Small intestine (tissue), 7 donors: ENCODE measurements at regions not wholly inside any gene's neighbourhood (a gene's known extent, or its start where the extent isn't known, plus 50 kb on each side); places are given as distances from the start of the nearest gene placed in this dataset.
"Not testable (repeated sequence)": the region's sequence is repeated elsewhere in the genome, so short reads cannot be mapped to it uniquely, and the experiment has no call there.

Experiments
- DNase-seq, 2 donors: peaks; one replicate each; pipeline versions ENCODE4 v3.0.0 to v3.0.0-alpha.2; 2013
- FAIRE-seq: peaks from 2 replicates; lab custom pipeline; 2012; peaks lifted over from hg19 to GRCh38; lab: Jason Lieb, UNC
- H3K27ac ChIP-seq, 3 donors: one replicate each; pipeline ENCODE4 v1.5.1; 2013; ENCODE audit warnings: low read length in 2 of 3, mild to moderate bottlenecking in 2 of 3, control low read depth in 1 of 3, inconsistent platforms in 1 of 3, low read depth in 1 of 3, moderate library complexity in 1 of 3
- H3K27me3 ChIP-seq, 3 donors: one replicate each; pipeline ENCODE4 v1.6.1; 2013; ENCODE audit warnings: low read length in 3 of 3, inconsistent platforms in 1 of 3; ENCODE audit not compliant: control insufficient read depth in 3 of 3, insufficient read depth in 3 of 3
- H3K36me3 ChIP-seq, 3 donors: one replicate each; pipeline ENCODE4 v1.6.1; 2013; ENCODE audit warnings: low read length in 3 of 3, inconsistent platforms in 1 of 3, low read depth in 1 of 3, mild to moderate bottlenecking in 1 of 3, moderate library complexity in 1 of 3; ENCODE audit not compliant: control insufficient read depth in 3 of 3, insufficient read depth in 2 of 3
- H3K4me1 ChIP-seq, 3 donors: one replicate each; pipeline ENCODE4 v1.6.1; 2013; ENCODE audit warnings: low read length in 2 of 3, inconsistent platforms in 1 of 3, low read depth in 1 of 3, mild to moderate bottlenecking in 1 of 3, moderate library complexity in 1 of 3; ENCODE audit not compliant: control insufficient read depth in 3 of 3, insufficient read depth in 2 of 3
- H3K4me3 ChIP-seq, 3 donors: one replicate each; pipeline ENCODE4 v1.5.1; 2013; ENCODE audit warnings: low read length in 3 of 3, control low read depth in 1 of 3, inconsistent platforms in 1 of 3, low read depth in 1 of 3, mild to moderate bottlenecking in 1 of 3, moderate library complexity in 1 of 3
- H3K9me3 ChIP-seq, 2 donors: one replicate each; pipeline ENCODE4 v1.6.1; 2013; ENCODE audit warnings: low read depth in 1 of 2, low read length in 1 of 2; ENCODE audit not compliant: control insufficient read depth in 2 of 2, insufficient read depth in 1 of 2
- WGBS, 3 donors: extraction: QIAGEN DNeasy Blood & Tissue Kit; methylation state at CpG; one replicate each; pipeline ENCODE4 v1.1.7; 2013; 5-methylcytosine and 5-hydroxymethylcytosine counted together
- donor health status: healthy with polysubstance abuse.
- donor health status: control.
- donor health status: control.
- donor health status: Bipolar disorder and iron deficiency.
- donor health status: healthy.

DNA sequence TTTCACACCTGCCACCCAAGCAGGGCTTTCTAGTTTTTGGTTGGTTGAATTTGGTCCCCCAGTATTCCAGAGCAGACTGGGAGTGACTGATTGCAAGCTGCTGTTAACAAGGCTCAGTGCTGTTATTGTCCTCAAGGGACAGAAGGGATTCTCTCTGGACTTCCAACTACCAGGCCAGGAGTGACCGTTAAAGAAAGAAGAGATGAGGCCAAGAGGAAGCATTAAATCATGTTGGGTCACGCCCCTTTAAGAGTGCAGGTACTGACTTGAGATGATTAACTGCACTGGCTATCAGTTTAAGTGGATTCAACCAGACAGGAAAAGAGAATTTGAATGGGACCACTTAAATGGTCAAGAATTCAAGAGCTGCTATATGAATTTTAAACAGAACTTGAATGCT lies 220.8 kb upstream of the PCSK5 start:
- FAIRE-seq = no peak
- H3K36me3 ChIP-seq = no peaks in the 10 kb centered on the region
- peak; percentile 12 to 17 for DNase-seq
- peaks cover 0 to 11% (median 10%) of the 10 kb centered on the region in 3 donors for H3K4me1 ChIP-seq
- H3K27ac ChIP-seq = no peak overlapping the region
- no peaks in the 10 kb centered on the region for H3K27me3 ChIP-seq
- H3K4me3 ChIP-seq = no peak overlapping the region
- WGBS, 3 donors = 48 to 57% (median 49%) methylated on average over 2 of the region's 2 CpGs
- H3K9me3 ChIP-seq = peaks cover 0 to 4% of the 10 kb centered on the region in 2 donors

- 56 to 96% (median 89%) methylated on average over 1 of the region's 1 CpG for WGBS, 3 donors
- Histone ChIP-seq H3K36me3 (no peaks in the 10 kb centered on the region), H3K27ac (no peak overlapping the region), H3K27me3 (no peaks in the 10 kb centered on the region), H3K9me3 (peaks cover 0 to 4% of the 10 kb centered on the region in 2 donors), H3K4me3 (no peak overlapping the region), H3K4me1 (peaks cover 0 to 8% (median 7%) of the 10 kb centered on the region in 3 donors)
- FAIRE-seq = no peak
- DNase-seq = no peak
Measured at GRCh38 chr9:75671354-75671753, 219.1 kb upstream of the PCSK5 start.

GRCh38 chr9:75672478-75672877 lies 218.0 kb upstream of the PCSK5 start:
- no peak for FAIRE-seq
- peaks cover 0 to 7% (median 5%) of the 10 kb centered on the region in 3 donors for H3K4me1 ChIP-seq

DNA sequence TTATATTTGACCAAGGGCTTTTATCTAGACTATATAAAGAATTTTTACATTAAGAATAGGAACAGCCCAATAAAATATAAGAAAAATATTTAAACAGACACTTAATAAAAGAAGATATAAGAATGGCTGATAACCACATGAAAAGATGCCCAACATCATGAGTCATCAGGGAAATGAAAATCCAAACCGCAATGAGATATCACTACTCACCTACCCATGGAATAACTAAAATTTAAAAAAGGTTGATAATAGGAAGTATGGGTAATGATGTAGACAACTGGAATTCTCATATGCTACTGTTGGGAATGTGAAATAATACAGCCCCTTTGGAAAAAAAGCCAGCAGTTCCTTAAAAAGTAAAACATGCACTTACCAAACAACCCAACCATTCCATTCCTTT lies 206.9 kb upstream of the PCSK5 start:
- Histone ChIP-seq H3K36me3 (no peaks in the 10 kb centered on the region), H3K27me3 (no peaks in the 10 kb centered on the region), H3K27ac (no peak overlapping the region), H3K4me1 (no peaks in the 10 kb centered on the region), H3K9me3 (no peaks in the 10 kb centered on the region), H3K4me3 (no peak overlapping the region)
- no peak for FAIRE-seq
- 82 to 92% (median 92%) methylated on average over 1 of the region's 1 CpG for WGBS, 3 donors
- no peak for DNase-seq

More at GRCh38 chr9:75672478-75672877, 218.0 kb upstream of the PCSK5 start:
- Histone ChIP-seq H3K4me3 (no peak overlapping the region), H3K9me3 (peaks cover 0 to 4% of the 10 kb centered on the region in 2 donors), H3K36me3 (no peaks in the 10 kb centered on the region), H3K27ac (no peak overlapping the region), H3K27me3 (no peaks in the 10 kb centered on the region)
- no peak for DNase-seq
- 7 to 59% (median 36%) methylated on average over 1 of the region's 1 CpG for WGBS, 3 donors

DNA sequence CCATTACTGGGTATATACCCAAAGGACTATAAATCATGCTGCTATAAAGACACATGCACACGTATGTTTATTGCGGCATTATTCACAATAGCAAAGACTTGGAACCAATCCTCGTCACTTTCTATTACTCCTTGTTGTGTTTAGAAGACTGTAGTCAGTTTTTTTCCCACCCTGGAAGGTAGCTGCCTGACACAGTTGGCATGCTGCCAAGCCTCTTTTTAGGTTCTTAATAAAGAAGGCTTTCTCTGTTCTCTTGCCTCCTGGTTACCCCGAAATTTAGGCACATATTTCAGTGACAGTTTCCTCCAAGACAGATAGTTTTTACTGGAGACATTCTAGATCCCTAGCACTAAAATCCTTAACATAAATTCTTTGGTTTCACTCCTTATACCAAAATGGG lies 205.4 kb upstream of the PCSK5 start:
- no peaks in the 10 kb centered on the region for H3K9me3 ChIP-seq
- FAIRE-seq (no peak), DNase-seq (no peak)
- no peak overlapping the region for H3K27ac ChIP-seq
- WGBS, 3 donors = 65 to 66% (median 66%) methylated on average over 4 of the region's 4 CpGs
- H3K4me3 ChIP-seq = no peak overlapping the region
- no peaks in the 10 kb centered on the region for H3K36me3 ChIP-seq
- H3K27me3 ChIP-seq = no peaks in the 10 kb centered on the region
- H3K4me1 ChIP-seq = no peaks in the 10 kb centered on the region

- WGBS, 3 donors = 64 to 88% (median 67%) methylated on average over 2 of the region's 2 CpGs
- FAIRE-seq (no peak), DNase-seq (no peak)
- Histone ChIP-seq H3K36me3 (no peaks in the 10 kb centered on the region), H3K4me1 (no peaks in the 10 kb centered on the region), H3K9me3 (no peaks in the 10 kb centered on the region), H3K27ac (no peak overlapping the region), H3K27me3 (no peaks in the 10 kb centered on the region), H3K4me3 (no peak overlapping the region)
Measured at GRCh38 chr9:75687359-75687953, 203.0 kb upstream of the PCSK5 start.

- H3K36me3 ChIP-seq, DNase-seq, H3K27me3 ChIP-seq, H3K4me3 ChIP-seq, H3K27ac ChIP-seq, H3K9me3 ChIP-seq, H3K4me1 ChIP-seq, FAIRE-seq: not testable (repeated sequence)
Measured at GRCh38 chr9:75690551-75690950, 199.9 kb upstream of the PCSK5 start.

- no peaks in the 10 kb centered on the region for H3K27me3 ChIP-seq
- no peak for FAIRE-seq
- 76 to 86% (median 83%) methylated on average over 1 of the region's 1 CpG for WGBS, 3 donors
Measured at GRCh38 chr9:75691408-75691807, 199.1 kb upstream of the PCSK5 start.

GRCh38 chr9:75692309-75692708 lies 198.2 kb upstream of the PCSK5 start:
- no peak overlapping the region for H3K27ac ChIP-seq
- no peaks in the 10 kb centered on the region for H3K27me3 ChIP-seq
- WGBS, 3 donors = 69 to 75% (median 71%) methylated on average over 3 of the region's 3 CpGs
- FAIRE-seq (no peak), DNase-seq (no peak)
- H3K9me3 ChIP-seq = no peaks in the 10 kb centered on the region
- H3K4me3 ChIP-seq = no peak overlapping the region
- H3K36me3 ChIP-seq = no peaks in the 10 kb centered on the region
- H3K4me1 ChIP-seq = no peaks in the 10 kb centered on the region

More at GRCh38 chr9:75691408-75691807, 199.1 kb upstream of the PCSK5 start:
- Histone ChIP-seq H3K36me3 (no peaks in the 10 kb centered on the region), H3K4me3 (no peak overlapping the region), H3K27ac (no peak overlapping the region), H3K9me3 (no peaks in the 10 kb centered on the region), H3K4me1 (no peaks in the 10 kb centered on the region)
- no peak for DNase-seq
